Bronchial epithelial cell (primary cell): ENCODE measurements at regions not wholly inside any gene's neighbourhood (a gene's known extent, or its start where the extent isn't known, plus 50 kb on each side); places are given as distances from the start of the nearest gene placed in this dataset.
"Not testable (repeated sequence)": the region's sequence is repeated elsewhere in the genome, so short reads cannot be mapped to it uniquely, and the experiment has no call there.

Experiments
- DNase-seq: peaks from one replicate; pipeline ENCODE4 v3.0.0-alpha.2; 2010; ENCODE audit warnings: low read depth
- FAIRE-seq: peaks from 2 replicates; lab custom pipeline; 2011; peaks lifted over from hg19 to GRCh38; lab: Jason Lieb, UNC
- H3K27me3 ChIP-seq: 2 replicates; pipeline ENCODE4 v1.5.1; 2011; ENCODE audit warnings: low read length; ENCODE audit not compliant: control insufficient read depth, insufficient read depth
- H3K36me3 ChIP-seq: 2 replicates; pipeline ENCODE4 v1.5.1; 2011; ENCODE audit warnings: low read length; ENCODE audit not compliant: control insufficient read depth, insufficient read depth
- H3K4me3 ChIP-seq: 2 replicates; pipeline ENCODE4 v1.5.1; 2011; ENCODE audit warnings: mild to moderate bottlenecking, low read depth, low read length, control low read depth
- TF ChIP-seq, protein P1 (sequence below): IDR thresholded peaks from 2 replicates; pipeline ENCODE4 v1.5.1; 2011; ENCODE audit warnings: mild to moderate bottlenecking, moderate library complexity, low read length, control low read depth, inconsistent platforms; ENCODE audit not compliant: insufficient read depth, severe bottlenecking

GRCh38 chr7:96781919-96782318 lies 72.3 kb upstream of the SEM1 start:
- no peak for FAIRE-seq
- Histone ChIP-seq H3K4me3 (no peak overlapping the region), H3K27me3 (no peaks in the 10 kb centered on the region), H3K36me3 (no peaks in the 10 kb centered on the region)
- TF ChIP-seq, protein P1, sequence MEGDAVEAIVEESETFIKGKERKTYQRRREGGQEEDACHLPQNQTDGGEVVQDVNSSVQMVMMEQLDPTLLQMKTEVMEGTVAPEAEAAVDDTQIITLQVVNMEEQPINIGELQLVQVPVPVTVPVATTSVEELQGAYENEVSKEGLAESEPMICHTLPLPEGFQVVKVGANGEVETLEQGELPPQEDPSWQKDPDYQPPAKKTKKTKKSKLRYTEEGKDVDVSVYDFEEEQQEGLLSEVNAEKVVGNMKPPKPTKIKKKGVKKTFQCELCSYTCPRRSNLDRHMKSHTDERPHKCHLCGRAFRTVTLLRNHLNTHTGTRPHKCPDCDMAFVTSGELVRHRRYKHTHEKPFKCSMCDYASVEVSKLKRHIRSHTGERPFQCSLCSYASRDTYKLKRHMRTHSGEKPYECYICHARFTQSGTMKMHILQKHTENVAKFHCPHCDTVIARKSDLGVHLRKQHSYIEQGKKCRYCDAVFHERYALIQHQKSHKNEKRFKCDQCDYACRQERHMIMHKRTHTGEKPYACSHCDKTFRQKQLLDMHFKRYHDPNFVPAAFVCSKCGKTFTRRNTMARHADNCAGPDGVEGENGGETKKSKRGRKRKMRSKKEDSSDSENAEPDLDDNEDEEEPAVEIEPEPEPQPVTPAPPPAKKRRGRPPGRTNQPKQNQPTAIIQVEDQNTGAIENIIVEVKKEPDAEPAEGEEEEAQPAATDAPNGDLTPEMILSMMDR = no peak
- peak; percentile 54 for DNase-seq

DNA sequence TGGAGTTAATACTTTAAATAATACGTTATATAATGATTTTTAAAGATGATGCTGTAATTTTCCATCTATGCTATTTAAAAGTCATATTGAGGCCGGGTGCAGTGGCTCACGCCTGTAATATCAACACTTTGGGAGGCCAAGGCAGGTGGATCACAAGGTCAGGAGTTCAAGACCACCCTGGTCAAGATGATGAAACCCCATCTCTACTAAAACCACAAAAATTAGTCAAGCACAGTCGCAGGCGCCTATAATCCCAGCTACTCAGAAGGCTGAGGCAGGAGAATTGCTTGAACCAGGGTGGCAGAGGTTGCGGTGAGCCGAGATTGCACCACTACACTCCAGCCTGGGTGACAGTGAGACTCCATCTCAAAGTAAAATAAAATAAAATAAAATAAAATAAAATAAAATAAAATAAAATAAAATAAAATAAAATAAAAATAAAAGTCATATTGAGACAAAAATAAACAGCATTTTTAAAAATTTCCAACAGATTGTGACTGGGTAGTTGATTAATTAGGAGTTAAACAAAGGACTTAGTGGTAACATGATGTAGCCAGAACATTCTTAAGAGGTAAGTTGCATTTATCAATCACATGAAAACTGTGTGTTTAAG lies 73.1 kb upstream of the SEM1 start:
- FAIRE-seq, H3K27me3 ChIP-seq, H3K4me3 ChIP-seq: not testable (repeated sequence)

DNA sequence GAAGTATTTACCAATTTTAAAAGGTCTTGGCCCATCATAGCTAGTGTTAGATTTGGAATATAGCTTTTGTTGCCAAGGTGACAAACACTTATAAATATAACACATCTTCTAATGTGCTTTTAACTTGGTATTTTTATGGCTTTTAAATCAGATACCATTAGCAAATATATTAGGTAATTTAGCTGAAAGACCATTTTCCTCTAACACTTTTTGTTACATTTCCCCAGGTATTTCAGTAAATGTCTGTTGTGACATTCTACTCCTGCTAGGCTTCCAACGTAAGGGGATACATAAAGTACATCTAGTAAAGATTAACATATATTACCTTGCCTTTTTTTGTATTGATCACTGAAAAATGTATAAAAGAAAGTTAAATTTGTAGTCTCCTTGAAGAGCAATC lies 75.0 kb upstream of the SEM1 start:
- DNase-seq = no peak
- Histone ChIP-seq H3K36me3 (no peaks in the 10 kb centered on the region), H3K27me3 (no peaks in the 10 kb centered on the region), H3K4me3 (no peak overlapping the region)
- FAIRE-seq = no peak
- TF ChIP-seq, protein P1 = no peak

More for the DNA sequence above, 73.1 kb upstream of the SEM1 start:
- not testable (repeated sequence) for H3K36me3 ChIP-seq, DNase-seq

- FAIRE-seq (no peak), DNase-seq (peak; percentile 15)
- Histone ChIP-seq H3K27me3 (no peaks in the 10 kb centered on the region), H3K36me3 (no peaks in the 10 kb centered on the region), H3K4me3 (no peak overlapping the region)
- TF ChIP-seq, protein P1 = no peak
Observed at GRCh38 chr7:96786261-96786997, 76.8 kb upstream of the SEM1 start.

DNA sequence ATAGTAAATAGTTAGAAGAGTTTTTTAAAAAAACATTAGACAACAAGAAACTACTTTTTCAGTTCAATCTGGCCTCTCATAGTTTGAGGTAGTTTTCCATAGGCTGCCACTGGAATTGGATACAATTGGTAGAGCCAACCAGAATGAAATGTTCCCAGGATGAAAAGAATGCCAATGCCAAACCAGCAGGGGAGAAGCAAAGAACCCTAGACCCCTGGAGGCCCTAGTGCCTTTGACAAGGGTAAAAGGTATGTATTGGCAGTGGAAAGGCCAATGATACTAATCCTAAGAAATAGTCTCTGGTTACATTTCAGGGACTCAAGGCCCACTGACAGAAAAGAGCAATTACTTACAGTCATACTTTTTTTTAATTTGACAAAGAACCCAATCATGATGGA lies 77.4 kb upstream of the SEM1 start:
- no peaks in the 10 kb centered on the region for H3K27me3 ChIP-seq
- DNase-seq (no peak), FAIRE-seq (no peak)
- TF ChIP-seq, protein P1 = no peak
- no peaks in the 10 kb centered on the region for H3K36me3 ChIP-seq
- H3K4me3 ChIP-seq = no peak overlapping the region

GRCh38 chr7:96789914-96790313 lies 80.3 kb upstream of the SEM1 start:
- Histone ChIP-seq H3K4me3 (no peak overlapping the region), H3K36me3 (no peaks in the 10 kb centered on the region), H3K27me3 (peaks cover 4% of the 10 kb centered on the region)
- TF ChIP-seq, protein P1 = no peak
- FAIRE-seq (no peak), DNase-seq (peak; percentile 30)
